ENCODE measurements at regions not wholly inside any gene's neighbourhood (a gene's known extent, or its start where the extent isn't known, plus 50 kb on each side); places are given as distances from the start of the nearest gene placed in this dataset.

- TF ChIP-seq CTCF (IDR thresholded peaks at IDR 0.05), result no peak
- no peaks in the 10 kb centered on the region for H3K36me3 ChIP-seq
- H3K4me3 ChIP-seq, result no peak overlapping the region
- no peak for ATAC-seq (ENCODE audit: insufficient number of reproducible peaks, low FRiP score, low read depth)
- no peak for DNase-seq (ENCODE audit: low spot score)
- peaks cover 8 to 20% of the 10 kb centered on the region in 2 donors for H3K4me1 ChIP-seq (ENCODE audit: control insufficient read depth in 1 of 2, low read depth in 2 of 2)
- no peaks in the 10 kb centered on the region for H3K9me3 ChIP-seq
- H3K27ac ChIP-seq, result no peak overlapping the region
- H3K27me3 ChIP-seq (replicated peaks; ENCODE audit: insufficient read depth), result no peaks in the 10 kb centered on the region
Observed at GRCh38 chr4:14700544-14700943, 301.7 kb upstream of the CPEB2 start.

GRCh38 chr4:14701389-14701788 is 300.9 kb upstream of the CPEB2 start:
- Histone ChIP-seq H3K4me3 (no peak overlapping the region), H3K27me3 (replicated peaks; ENCODE audit: insufficient read depth) (no peaks in the 10 kb centered on the region), H3K9me3 (no peaks in the 10 kb centered on the region), H3K27ac (peak overlapping the region; percentile 16 to 50), H3K36me3 (no peaks in the 10 kb centered on the region), H3K4me1 (ENCODE audit: control insufficient read depth in 1 of 2, low read depth in 2 of 2) (peaks cover 8 to 20% of the 10 kb centered on the region in 2 donors)
- ATAC-seq (ENCODE audit: insufficient number of reproducible peaks, low FRiP score, low read depth) (no peak), DNase-seq (ENCODE audit: low spot score) (no peak)
- no peak for TF ChIP-seq CTCF (IDR thresholded peaks at IDR 0.05)

- TF ChIP-seq CTCF (IDR thresholded peaks at IDR 0.05), result no peak
- ATAC-seq (ENCODE audit: insufficient number of reproducible peaks, low FRiP score, low read depth) (peak; percentile 27), DNase-seq (ENCODE audit: low spot score) (no peak)
- Histone ChIP-seq H3K4me3 (no peak overlapping the region), H3K9me3 (no peaks in the 10 kb centered on the region), H3K4me1 (ENCODE audit: control insufficient read depth in 1 of 2, low read depth in 2 of 2) (peaks cover 8 to 20% of the 10 kb centered on the region in 2 donors), H3K27me3 (replicated peaks; ENCODE audit: insufficient read depth) (no peaks in the 10 kb centered on the region), H3K27ac (peak overlapping the region; percentile 16 to 50), H3K36me3 (no peaks in the 10 kb centered on the region)
Observed at GRCh38 chr4:14701896-14702295, 300.4 kb upstream of the CPEB2 start.

- DNase-seq (ENCODE audit: low spot score) (no peak), ATAC-seq (ENCODE audit: insufficient number of reproducible peaks, low FRiP score, low read depth) (no peak)
- H3K27ac ChIP-seq, result no peak overlapping the region
- no peaks in the 10 kb centered on the region for H3K36me3 ChIP-seq
- no peaks in the 10 kb centered on the region for H3K27me3 ChIP-seq (replicated peaks; ENCODE audit: insufficient read depth)
- H3K4me1 ChIP-seq (ENCODE audit: control insufficient read depth in 1 of 2, low read depth in 2 of 2), result no peaks in the 10 kb centered on the region
- H3K4me3 ChIP-seq, result no peak overlapping the region
- H3K9me3 ChIP-seq, result no peaks in the 10 kb centered on the region
- TF ChIP-seq CTCF (IDR thresholded peaks at IDR 0.05), result no peak
Observed at GRCh38 chr4:14708574-14708973, 293.7 kb upstream of the CPEB2 start.

- Histone ChIP-seq H3K9me3 (no peaks in the 10 kb centered on the region), H3K27ac (no peak overlapping the region), H3K4me3 (no peak overlapping the region), H3K27me3 (replicated peaks; ENCODE audit: insufficient read depth) (no peaks in the 10 kb centered on the region), H3K36me3 (no peaks in the 10 kb centered on the region), H3K4me1 (ENCODE audit: control insufficient read depth in 1 of 2, low read depth in 2 of 2) (no peaks in the 10 kb centered on the region)
- no peak for TF ChIP-seq CTCF (IDR thresholded peaks at IDR 0.05)
- DNase-seq (ENCODE audit: low spot score) (no peak), ATAC-seq (ENCODE audit: insufficient number of reproducible peaks, low FRiP score, low read depth) (no peak)
Observed at GRCh38 chr4:14711259-14711658, 291.0 kb upstream of the CPEB2 start.

All from thoracic aorta (tissue), 2 donors.